Coronary artery (tissue), 2 donors: ENCODE measurements at regions not wholly inside any gene's neighbourhood (a gene's known extent, or its start where the extent isn't known, plus 50 kb on each side); places are given as distances from the start of the nearest gene placed in this dataset.

Source experiments
- DNase-seq: peaks from one replicate; pipeline ENCODE4 v3.0.0-alpha.2; 2017; ENCODE audit warnings: low spot score
- H3K27ac ChIP-seq, 2 donors: fragments of 200-600 bp; sonication (generic); one replicate each; pipeline ENCODE4 v1.5.1; 2016 to 2019
- H3K4me3 ChIP-seq: fragments of 200-600 bp; sonication (generic); 2 replicates; pipeline ENCODE4 v1.5.1; 2016; ENCODE audit warnings: mild to moderate bottlenecking, moderate library complexity
- TF ChIP-seq, protein P1 (sequence below): fragments of 200-600 bp; sonication (generic); IDR thresholded peaks from one replicate; pipeline ENCODE4 v1.5.1; 2019; ENCODE audit warnings: antibody characterized with exemption

DNA sequence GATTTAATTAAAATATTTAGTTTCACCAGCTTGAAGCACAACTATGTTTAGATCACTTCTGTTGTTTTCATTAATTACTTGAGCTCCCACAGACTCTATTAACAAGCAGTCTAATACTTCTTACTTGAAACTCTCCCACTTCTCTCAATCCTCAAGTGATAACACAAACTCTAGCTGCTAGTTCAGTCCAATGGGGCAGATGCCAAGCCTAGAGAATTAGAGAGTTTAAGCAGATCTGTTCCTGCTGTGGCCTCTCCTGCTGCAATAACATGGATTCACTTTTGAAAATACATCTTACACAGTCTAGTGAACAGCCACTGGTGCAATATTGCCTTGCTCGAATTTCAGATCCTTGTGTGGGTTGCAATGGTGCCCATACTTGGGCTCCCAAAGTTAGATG is 566.4 kb upstream of the SGO1 start:
- TF ChIP-seq, protein P1, sequence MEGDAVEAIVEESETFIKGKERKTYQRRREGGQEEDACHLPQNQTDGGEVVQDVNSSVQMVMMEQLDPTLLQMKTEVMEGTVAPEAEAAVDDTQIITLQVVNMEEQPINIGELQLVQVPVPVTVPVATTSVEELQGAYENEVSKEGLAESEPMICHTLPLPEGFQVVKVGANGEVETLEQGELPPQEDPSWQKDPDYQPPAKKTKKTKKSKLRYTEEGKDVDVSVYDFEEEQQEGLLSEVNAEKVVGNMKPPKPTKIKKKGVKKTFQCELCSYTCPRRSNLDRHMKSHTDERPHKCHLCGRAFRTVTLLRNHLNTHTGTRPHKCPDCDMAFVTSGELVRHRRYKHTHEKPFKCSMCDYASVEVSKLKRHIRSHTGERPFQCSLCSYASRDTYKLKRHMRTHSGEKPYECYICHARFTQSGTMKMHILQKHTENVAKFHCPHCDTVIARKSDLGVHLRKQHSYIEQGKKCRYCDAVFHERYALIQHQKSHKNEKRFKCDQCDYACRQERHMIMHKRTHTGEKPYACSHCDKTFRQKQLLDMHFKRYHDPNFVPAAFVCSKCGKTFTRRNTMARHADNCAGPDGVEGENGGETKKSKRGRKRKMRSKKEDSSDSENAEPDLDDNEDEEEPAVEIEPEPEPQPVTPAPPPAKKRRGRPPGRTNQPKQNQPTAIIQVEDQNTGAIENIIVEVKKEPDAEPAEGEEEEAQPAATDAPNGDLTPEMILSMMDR: no peak
- DNase-seq: no peak
- Histone ChIP-seq H3K4me3 (no peak overlapping the region), H3K27ac (no peak overlapping the region)

DNA sequence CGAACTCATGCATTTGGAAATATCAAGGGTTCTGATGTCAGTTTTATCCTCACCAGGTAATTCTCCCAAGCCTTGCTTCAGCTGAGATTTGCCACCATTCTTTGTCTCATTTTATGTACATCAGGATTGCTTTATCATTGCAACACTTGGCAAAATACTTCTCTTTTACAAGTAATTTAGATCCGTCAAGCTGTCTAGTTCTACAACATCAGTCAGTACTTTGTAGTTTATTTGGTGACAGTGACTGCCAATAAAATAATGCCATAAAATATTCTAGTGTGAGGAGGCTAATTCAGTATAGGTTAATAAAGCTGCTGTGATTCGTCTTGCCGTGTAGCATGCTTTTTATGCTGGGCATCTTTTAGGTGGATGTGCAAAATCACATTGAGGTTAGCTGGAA is 565.3 kb upstream of the SGO1 start:
- DNase-seq: no peak
- TF ChIP-seq, protein P1: no peak
- Histone ChIP-seq H3K4me3 (no peak overlapping the region), H3K27ac (no peak overlapping the region)

DNA sequence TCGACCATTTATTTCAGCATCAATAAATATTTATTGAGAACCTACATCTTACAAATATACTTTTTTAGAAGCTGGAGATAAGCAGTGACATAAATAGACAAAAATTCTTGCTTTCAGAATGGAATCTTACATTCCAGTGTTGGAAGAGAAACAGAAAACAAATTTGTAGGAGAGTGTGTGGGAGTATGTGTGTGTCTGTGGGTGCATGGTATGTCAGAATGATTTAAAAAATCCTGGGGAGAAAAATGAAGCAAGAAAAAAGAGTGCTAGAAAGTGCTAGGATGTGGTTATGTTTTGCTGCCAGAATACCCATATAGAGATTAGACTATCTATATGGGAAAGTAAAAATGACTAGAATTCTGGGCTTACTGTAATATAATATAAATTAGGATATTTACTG is 561.7 kb upstream of the SGO1 start:
- TF ChIP-seq, protein P1: no peak
- Histone ChIP-seq H3K4me3 (no peak overlapping the region), H3K27ac (no peak overlapping the region)
- no peak for DNase-seq

DNA sequence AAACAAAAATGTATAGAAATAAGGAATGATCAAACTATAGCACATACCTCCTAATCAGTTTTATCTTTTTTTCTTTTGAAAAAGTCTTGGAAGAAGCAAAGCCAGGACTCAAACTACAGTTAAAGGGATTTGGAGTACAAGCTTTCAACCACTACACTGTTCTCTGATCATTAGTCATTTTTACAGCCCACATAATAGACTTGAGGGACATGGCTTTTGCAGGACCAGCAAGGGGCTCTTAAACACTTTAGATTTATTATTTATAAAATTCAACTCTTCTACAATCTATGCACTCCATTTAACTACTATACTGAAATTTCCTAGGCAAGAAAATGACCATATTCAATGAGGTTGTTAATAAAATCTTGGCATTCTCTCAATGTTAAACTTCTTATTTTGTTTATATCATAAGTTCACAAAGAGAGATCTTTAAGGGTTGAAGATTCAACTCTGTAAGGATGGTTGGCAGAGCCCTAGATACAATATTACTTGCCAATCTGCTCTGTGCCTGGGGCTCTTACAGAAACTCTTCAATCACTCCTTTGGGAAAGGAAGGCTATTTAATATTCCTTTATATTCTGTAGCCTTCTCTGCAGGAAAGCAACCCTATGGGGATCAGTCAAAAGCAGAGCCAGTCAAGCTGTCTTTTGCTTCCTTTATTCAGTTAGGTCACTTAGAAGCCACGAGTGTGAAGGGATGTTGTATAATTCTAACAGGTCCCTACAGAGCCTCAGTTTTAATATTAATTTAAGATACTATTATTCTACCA is 557.7 kb upstream of the SGO1 start:
- TF ChIP-seq, protein P1: no peak
- H3K4me3 ChIP-seq: no peak overlapping the region
- H3K27ac ChIP-seq: no peak overlapping the region
- no peak for DNase-seq

DNA sequence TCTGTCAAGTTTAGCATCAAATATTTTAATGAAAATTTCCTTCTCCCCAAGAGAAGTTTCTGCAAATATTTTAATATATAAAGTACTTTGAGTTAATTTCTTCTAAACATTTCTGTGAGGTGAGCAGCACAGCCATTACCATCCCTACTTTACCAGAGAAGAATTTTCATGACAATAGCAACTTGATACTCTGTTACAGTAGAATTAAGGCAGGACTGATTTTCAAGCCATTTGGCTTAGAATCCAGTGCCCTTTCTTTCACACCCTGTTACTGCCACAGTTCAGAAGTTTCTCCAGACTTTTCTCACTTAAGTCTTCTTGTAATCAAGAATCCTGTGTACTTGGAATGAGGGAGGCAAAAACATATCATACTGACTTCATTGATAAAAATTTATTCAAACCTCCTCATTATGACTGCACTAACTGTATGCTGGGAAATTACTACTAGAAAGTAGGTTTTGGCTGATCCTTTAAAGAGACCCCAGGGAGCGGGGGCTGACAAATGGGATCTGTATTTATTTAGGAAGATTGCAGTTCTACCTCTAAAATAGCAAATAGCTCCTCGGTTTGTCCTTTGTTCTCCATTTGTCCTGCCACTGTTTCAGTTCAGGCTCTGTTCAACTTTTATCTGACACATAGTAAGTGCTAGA is 557.0 kb upstream of the SGO1 start:
- TF ChIP-seq, protein P1: no peak
- DNase-seq: no peak
- H3K4me3 ChIP-seq: no peak overlapping the region
- H3K27ac ChIP-seq: no peak overlapping the region

DNA sequence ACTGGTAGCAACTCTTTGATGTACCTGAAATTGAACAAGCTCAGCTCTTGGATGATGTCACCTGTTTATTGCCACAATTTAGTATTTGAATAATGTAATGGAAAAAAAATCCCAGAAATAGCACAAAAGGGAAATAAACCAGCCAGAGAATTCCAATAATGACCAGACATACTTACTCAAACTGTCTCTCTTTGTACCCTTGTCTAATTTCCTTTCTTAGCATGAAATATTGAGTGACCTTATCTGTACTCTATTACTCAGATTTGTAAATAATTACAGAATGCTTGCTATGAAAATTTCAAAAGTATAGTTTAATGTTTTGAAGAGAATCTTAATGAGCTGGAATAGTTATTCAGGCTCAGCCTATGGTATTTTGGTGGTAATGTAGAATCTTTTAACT is 555.4 kb upstream of the SGO1 start:
- no peak overlapping the region for H3K4me3 ChIP-seq
- DNase-seq: no peak
- H3K27ac ChIP-seq: no peak overlapping the region
- TF ChIP-seq, protein P1: no peak

DNA sequence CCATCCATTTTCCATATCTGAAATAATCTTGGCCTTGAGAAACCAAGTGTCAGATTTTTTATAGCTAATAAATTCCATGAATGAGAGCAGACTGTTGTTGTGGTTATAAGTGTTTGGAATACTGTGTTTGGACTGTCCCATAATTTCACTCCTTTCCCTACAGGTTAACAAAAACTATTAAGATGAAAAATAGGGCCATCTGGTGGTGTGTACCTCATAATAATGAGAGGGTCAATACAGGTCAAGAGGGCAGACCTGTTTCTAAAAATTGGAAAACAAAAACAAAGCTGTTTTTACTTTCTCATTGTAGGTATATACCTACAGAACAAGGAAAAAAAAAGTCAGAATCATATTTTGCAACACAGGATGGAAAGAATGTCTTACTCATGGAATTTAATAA is 553.8 kb upstream of the SGO1 start:
- DNase-seq: no peak
- no peak overlapping the region for H3K4me3 ChIP-seq
- TF ChIP-seq, protein P1: no peak
- H3K27ac ChIP-seq: no peak overlapping the region
